Activated naive CD8-positive, alpha-beta T cell (primary cell): ENCODE measurements at regions not wholly inside any gene's neighbourhood (a gene's known extent, or its start where the extent isn't known, plus 50 kb on each side); places are given as distances from the start of the nearest gene placed in this dataset.
A peak's percentile ranks its signal among the peaks of the same experiment; 100 is the strongest.

Source experiments
- H3K27ac Mint-ChIP-seq: one replicate; pipeline ENCODE4 v1.8.0; 2021; ENCODE audit warnings: mixed read lengths
- H3K27me3 Mint-ChIP-seq: one replicate; pipeline ENCODE4 v1.8.0; 2021; ENCODE audit warnings: mixed read lengths
- H3K36me3 Mint-ChIP-seq: one replicate; pipeline ENCODE4 v1.8.0; 2021; ENCODE audit warnings: mixed read lengths
- H3K4me1 Mint-ChIP-seq: one replicate; pipeline ENCODE4 v1.8.0; 2021; ENCODE audit warnings: low read depth, mixed read lengths
- H3K4me3 Mint-ChIP-seq: one replicate; pipeline ENCODE4 v1.8.0; 2021; ENCODE audit warnings: mild to moderate bottlenecking, mixed read lengths
- H3K9me3 Mint-ChIP-seq: one replicate; pipeline ENCODE4 v1.8.0; 2021; ENCODE audit warnings: low read depth, mixed read lengths

DNA sequence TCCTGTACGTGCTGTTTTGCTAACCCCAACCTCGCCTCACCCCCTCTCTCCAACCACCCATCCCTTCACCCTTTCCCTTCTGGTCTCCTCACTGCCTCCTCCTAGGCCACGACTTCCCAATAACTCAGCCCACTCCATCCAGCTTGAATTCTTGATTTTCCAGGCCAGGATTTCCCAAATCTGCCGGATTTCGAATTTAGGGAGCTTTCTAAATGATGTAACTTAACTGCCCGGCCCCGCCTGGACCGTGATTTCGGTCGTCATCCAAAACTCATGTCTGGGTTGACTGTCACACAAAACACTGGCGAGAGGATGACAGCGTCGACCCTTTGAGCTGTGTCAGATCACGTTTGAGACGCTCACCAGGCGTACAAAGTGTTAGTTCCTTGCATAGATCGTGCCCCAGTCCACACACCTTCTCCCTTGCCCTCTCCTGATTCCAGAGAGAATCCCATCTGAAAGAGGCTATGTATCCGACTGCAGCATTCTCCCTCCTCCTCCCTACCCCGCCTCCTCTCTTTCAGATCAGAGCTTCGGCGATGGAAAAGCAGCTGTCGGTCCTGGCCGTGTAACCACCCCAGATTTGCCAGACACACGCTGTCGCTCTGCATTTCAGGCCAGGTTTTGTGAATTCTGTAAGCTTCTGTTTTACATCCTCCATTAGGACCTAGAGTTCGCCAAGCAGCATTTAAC lies 168.2 kb downstream of the GPX5 start:
- H3K27ac Mint-ChIP-seq, result no peak overlapping the region

GRCh38 chr6:28695715-28696114 lies 170.0 kb downstream of the GPX5 start:
- peaks cover 71% of the 10 kb centered on the region for H3K27me3 Mint-ChIP-seq
- H3K4me1 Mint-ChIP-seq, result peaks cover 20% of the 10 kb centered on the region
- peaks cover 2% of the 10 kb centered on the region for H3K36me3 Mint-ChIP-seq
- peak overlapping the region; percentile 25 for H3K4me3 Mint-ChIP-seq
- H3K9me3 Mint-ChIP-seq, result no peaks in the 10 kb centered on the region
- H3K27ac Mint-ChIP-seq, result no peak overlapping the region

More for the DNA sequence above, 168.2 kb downstream of the GPX5 start:
- Mint-ChIP-seq H3K9me3 (no peaks in the 10 kb centered on the region), H3K4me1 (peaks cover 20% of the 10 kb centered on the region), H3K36me3 (peaks cover 2% of the 10 kb centered on the region), H3K27me3 (peaks cover 79% of the 10 kb centered on the region), H3K4me3 (peak overlapping the region; percentile 40)

- H3K27me3 Mint-ChIP-seq, result peaks cover 68% of the 10 kb centered on the region
- no peaks in the 10 kb centered on the region for H3K9me3 Mint-ChIP-seq
- peaks cover 20% of the 10 kb centered on the region for H3K4me1 Mint-ChIP-seq
- H3K36me3 Mint-ChIP-seq, result peaks cover 2% of the 10 kb centered on the region
- H3K4me3 Mint-ChIP-seq, result no peak overlapping the region
- no peak overlapping the region for H3K27ac Mint-ChIP-seq
These were observed 170.5 kb downstream of the GPX5 start for GRCh38 chr6:28696167-28696566.

- Mint-ChIP-seq H3K4me1 (peaks cover 20% of the 10 kb centered on the region), H3K27me3 (peaks cover 63% of the 10 kb centered on the region), H3K4me3 (no peak overlapping the region), H3K36me3 (peaks cover 2% of the 10 kb centered on the region), H3K27ac (no peak overlapping the region), H3K9me3 (no peaks in the 10 kb centered on the region)
These were observed 171.0 kb downstream of the GPX5 start for GRCh38 chr6:28696682-28697081.

GRCh38 chr6:28707387-28708282 lies 182.0 kb downstream of the GPX5 start:
- no peak overlapping the region for H3K27ac Mint-ChIP-seq
- H3K27me3 Mint-ChIP-seq, result peaks cover 70% of the 10 kb centered on the region
- H3K36me3 Mint-ChIP-seq, result peaks cover 13% of the 10 kb centered on the region
- peaks cover 30% of the 10 kb centered on the region for H3K9me3 Mint-ChIP-seq
- H3K4me3 Mint-ChIP-seq, result no peak overlapping the region
- H3K4me1 Mint-ChIP-seq, result peaks cover 8% of the 10 kb centered on the region

- H3K36me3 Mint-ChIP-seq, result peaks cover 13% of the 10 kb centered on the region
- peaks cover 61% of the 10 kb centered on the region for H3K27me3 Mint-ChIP-seq
- peaks cover 30% of the 10 kb centered on the region for H3K9me3 Mint-ChIP-seq
- H3K4me3 Mint-ChIP-seq, result peak overlapping the region; percentile 51
- peaks cover 8% of the 10 kb centered on the region for H3K4me1 Mint-ChIP-seq
- no peak overlapping the region for H3K27ac Mint-ChIP-seq
These were observed 184.0 kb downstream of the GPX5 start for GRCh38 chr6:28709478-28710349.

DNA sequence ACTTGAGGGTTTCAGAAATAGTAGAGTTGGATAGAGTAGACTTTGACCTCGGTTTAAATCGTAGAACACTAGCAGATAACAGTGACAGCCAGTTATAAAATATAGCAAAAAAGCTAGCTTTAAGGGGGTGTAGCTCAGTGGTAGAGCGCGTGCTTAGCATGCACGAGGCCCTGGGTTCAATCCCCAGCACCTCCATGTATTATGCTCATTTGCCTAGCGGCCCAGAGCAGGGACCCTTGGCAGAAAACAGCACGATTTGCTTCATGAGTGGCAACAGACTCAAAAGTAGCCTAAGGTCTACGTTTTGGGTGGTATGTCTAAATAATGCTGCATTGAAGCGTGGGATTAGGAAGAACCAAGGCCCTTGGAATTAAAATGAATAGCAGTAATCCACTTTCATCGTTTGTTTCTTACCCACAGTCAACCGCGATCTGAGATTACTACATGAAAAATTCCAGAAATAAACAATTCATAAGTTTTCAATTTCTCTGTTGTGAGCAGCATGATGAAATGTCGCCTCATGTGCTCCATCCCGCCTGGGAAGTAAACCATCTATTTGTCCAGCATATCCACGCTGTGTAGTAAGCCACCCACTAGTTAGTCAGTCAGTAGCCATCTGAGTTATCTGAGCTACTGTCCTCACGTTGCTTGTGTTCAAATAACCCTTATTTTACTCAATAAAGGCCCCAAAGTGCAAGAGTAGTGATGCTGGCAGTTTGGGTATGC lies 184.9 kb downstream of the GPX5 start:
- Mint-ChIP-seq H3K4me3 (no peak overlapping the region), H3K36me3 (peaks cover 13% of the 10 kb centered on the region), H3K27me3 (peaks cover 56% of the 10 kb centered on the region), H3K9me3 (peaks cover 30% of the 10 kb centered on the region), H3K4me1 (peaks cover 8% of the 10 kb centered on the region), H3K27ac (no peak overlapping the region)

DNA sequence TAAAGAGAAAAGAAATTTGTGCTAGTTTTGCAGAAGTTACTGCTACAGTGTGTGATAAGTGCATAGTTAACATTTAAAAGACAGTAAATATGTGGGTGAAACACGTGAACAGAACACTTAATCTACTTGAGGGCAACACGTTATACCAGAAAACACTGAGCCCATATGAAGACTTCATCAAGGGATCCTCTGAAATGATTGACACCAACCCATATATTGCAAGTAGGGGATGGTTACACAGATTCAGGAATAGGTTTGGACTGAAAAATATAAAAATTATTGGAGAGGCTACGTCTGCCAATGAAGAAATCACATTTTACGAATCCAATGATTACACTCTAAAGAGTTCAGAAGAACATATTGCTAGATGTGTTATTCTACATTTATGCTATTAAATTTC lies 185.6 kb downstream of the GPX5 start:
- Mint-ChIP-seq H3K36me3 (peaks cover 13% of the 10 kb centered on the region), H3K4me3 (no peak overlapping the region), H3K27me3 (peaks cover 53% of the 10 kb centered on the region), H3K9me3 (peaks cover 27% of the 10 kb centered on the region), H3K4me1 (peaks cover 8% of the 10 kb centered on the region), H3K27ac (no peak overlapping the region)

DNA sequence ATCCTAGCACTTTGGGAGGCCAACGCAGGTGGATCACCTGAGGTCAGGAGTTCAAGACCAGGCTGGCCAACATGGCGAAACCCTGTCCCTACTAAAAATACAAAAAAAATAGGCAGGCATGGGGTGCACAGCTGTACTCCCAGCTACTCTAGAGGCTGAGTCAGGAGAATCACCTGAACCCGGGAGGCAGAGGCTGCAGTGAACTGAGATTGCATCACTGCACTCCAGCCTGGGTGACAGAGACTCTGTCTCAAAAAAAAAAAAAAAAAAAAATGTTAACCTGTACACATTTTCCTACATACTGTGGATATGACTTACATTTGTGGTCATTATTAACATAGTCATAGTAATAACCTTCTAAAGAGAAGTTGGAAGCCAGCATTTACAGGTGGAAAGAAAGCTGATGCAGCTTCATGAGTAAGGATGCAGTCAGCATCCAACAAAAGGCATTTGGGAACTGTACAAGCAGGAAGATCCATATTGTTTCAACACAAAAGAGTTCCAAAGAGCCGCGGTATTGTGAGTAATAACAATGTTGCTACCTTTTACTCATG lies 186.2 kb downstream of the GPX5 start:
- H3K4me3 Mint-ChIP-seq, result no peak overlapping the region
- H3K36me3 Mint-ChIP-seq, result peaks cover 12% of the 10 kb centered on the region
- peaks cover 56% of the 10 kb centered on the region for H3K27me3 Mint-ChIP-seq
- H3K4me1 Mint-ChIP-seq, result peaks cover 8% of the 10 kb centered on the region
- H3K9me3 Mint-ChIP-seq, result peaks cover 23% of the 10 kb centered on the region
- no peak overlapping the region for H3K27ac Mint-ChIP-seq

DNA sequence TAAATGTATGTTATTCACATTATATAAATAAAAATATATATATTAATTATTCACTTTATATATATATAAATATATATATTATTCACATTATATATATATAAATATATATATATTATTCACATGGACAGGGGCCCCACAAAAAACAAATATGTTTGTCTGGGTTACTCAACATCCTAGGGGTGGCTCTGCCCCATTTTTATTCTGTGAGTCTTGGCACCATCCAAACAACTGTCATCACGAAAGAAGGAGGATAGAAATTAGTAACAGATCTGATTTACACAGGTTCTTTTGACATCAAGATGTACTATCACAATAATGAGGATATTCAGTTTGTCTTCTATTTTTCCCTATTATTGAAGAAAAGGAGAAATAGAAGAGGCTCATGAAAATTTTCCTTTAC lies 187.3 kb downstream of the GPX5 start:
- peaks cover 8% of the 10 kb centered on the region for H3K4me1 Mint-ChIP-seq
- peaks cover 12% of the 10 kb centered on the region for H3K9me3 Mint-ChIP-seq
- peaks cover 53% of the 10 kb centered on the region for H3K27me3 Mint-ChIP-seq
- H3K27ac Mint-ChIP-seq, result no peak overlapping the region
- H3K4me3 Mint-ChIP-seq, result no peak overlapping the region
- H3K36me3 Mint-ChIP-seq, result peaks cover 10% of the 10 kb centered on the region

DNA sequence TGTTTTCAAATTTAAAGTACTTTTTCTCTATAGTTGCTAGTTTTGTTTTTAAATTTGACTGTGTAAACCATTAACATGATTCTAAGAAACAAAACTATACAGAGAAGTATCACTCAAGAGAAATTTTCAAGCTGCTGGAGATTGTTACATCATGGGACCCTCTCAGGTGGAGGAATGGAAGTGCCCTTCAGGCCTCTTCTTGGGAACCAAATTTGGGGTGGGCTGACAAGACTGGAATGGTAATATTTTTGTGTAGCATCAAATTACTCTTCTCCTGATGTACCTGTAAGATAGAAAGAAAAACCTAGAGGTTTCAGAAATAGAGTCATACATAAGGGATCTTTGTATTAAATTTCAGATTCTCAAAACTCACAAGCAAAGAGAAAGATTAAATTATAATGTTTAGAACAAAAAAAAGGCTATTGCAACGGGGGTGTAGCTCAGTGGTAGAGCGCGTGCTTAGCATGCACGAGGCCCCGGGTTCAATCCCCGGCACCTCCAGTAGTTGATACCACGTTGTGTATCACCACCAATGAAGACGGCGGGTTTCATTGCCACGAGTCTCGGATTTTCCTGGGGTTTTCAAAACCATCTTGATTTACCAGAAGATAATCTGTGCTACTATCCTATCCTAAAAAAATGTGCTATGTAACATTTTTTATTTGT lies 193.7 kb downstream of the GPX5 start:
- Mint-ChIP-seq H3K27ac (peak overlapping the region; percentile 16), H3K4me1 (no peaks in the 10 kb centered on the region), H3K27me3 (peaks cover 59% of the 10 kb centered on the region), H3K4me3 (no peak overlapping the region), H3K36me3 (no peaks in the 10 kb centered on the region), H3K9me3 (no peaks in the 10 kb centered on the region)

- no peaks in the 10 kb centered on the region for H3K4me1 Mint-ChIP-seq
- H3K27me3 Mint-ChIP-seq, result peaks cover 61% of the 10 kb centered on the region
- no peak overlapping the region for H3K27ac Mint-ChIP-seq
- H3K9me3 Mint-ChIP-seq, result no peaks in the 10 kb centered on the region
- peaks cover 5% of the 10 kb centered on the region for H3K36me3 Mint-ChIP-seq
- H3K4me3 Mint-ChIP-seq, result no peak overlapping the region
These were observed 194.9 kb downstream of the GPX5 start for GRCh38 chr6:28720357-28721231.

DNA sequence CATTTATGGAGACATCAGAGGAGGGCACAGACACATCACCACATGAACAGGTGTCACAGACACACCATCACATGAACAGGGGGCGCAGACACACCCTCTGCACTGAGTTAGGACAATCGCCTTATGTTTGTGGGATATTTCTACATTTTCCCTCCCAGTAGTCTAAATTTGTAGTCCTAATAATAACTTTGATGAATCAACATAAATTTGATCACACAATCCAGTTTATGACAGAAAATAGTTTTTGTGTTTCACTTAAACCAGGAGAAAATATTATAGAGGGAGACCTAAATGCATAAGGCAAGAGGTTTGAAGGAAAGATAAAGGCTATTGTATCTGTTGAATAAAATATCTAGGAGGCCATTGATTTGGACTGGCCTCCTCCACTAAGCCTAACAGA lies 195.7 kb downstream of the GPX5 start:
- Mint-ChIP-seq H3K4me1 (no peaks in the 10 kb centered on the region), H3K9me3 (peaks cover 4% of the 10 kb centered on the region), H3K4me3 (no peak overlapping the region), H3K27ac (no peak overlapping the region), H3K36me3 (peaks cover 5% of the 10 kb centered on the region), H3K27me3 (peaks cover 65% of the 10 kb centered on the region)
